ENCODE measurements at regions not wholly inside any gene's neighbourhood (a gene's known extent, or its start where the extent isn't known, plus 50 kb on each side); places are given as distances from the start of the nearest gene placed in this dataset.

DNA sequence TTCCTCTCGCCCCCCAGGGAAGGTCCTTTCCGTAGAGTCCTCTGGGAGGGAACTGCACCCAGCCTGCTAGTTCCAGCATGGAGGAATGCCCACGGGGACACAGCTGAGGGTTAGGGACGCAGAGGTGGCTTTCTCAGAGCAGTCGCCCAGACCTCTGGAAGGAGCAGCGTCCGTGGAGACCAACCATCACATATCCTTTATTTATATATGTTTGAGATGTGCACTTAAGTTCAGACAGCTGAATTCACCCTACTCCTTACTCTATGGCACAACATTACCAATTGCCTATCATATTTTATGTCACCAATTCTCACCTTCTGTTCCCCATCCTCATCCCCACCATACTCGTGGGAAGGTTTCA is 305.6 kb upstream of the DIO3 start:
- H3K9me2 ChIP-seq (ENCODE audit: insufficient read depth, low read length) = no peaks in the 10 kb centered on the region
- H2AFZ ChIP-seq (ENCODE audit: low read depth, low read length) = no peak overlapping the region
- H3K9me3 ChIP-seq (ENCODE audit: low read length) = no peaks in the 10 kb centered on the region
- no peaks in the 10 kb centered on the region for H3K36me3 ChIP-seq (ENCODE audit: insufficient read depth, low read length)
- H3K9ac ChIP-seq (ENCODE audit: low read length) = no peak overlapping the region
- H3K27me3 ChIP-seq (ENCODE audit: insufficient read depth, low read depth, low read length) = no peaks in the 10 kb centered on the region
- H3K4me3 ChIP-seq (ENCODE audit: low read length) = no peak overlapping the region
- no peaks in the 10 kb centered on the region for H3F3A ChIP-seq (ENCODE audit: insufficient read depth, low read length, poor library complexity, severe bottlenecking)
- H4K20me1 ChIP-seq (ENCODE audit: insufficient read depth) = no peaks in the 10 kb centered on the region
- no peak for TF ChIP-seq TAF1 (IDR thresholded peaks at IDR 0.05; ENCODE audit: low read depth)
- no peak for TF ChIP-seq RAD21 (conservative IDR thresholded peaks at IDR 0.05)
- TF ChIP-seq SMC3 (conservative IDR thresholded peaks at IDR 0.05; ENCODE audit: poor library complexity) = no peak
- no peak for TF ChIP-seq EZH2 (IDR thresholded peaks at IDR 0.05; ENCODE audit: borderline replicate concordance, insufficient read depth, low read length, poor library complexity, severe bottlenecking)
- TF ChIP-seq, protein P1, sequence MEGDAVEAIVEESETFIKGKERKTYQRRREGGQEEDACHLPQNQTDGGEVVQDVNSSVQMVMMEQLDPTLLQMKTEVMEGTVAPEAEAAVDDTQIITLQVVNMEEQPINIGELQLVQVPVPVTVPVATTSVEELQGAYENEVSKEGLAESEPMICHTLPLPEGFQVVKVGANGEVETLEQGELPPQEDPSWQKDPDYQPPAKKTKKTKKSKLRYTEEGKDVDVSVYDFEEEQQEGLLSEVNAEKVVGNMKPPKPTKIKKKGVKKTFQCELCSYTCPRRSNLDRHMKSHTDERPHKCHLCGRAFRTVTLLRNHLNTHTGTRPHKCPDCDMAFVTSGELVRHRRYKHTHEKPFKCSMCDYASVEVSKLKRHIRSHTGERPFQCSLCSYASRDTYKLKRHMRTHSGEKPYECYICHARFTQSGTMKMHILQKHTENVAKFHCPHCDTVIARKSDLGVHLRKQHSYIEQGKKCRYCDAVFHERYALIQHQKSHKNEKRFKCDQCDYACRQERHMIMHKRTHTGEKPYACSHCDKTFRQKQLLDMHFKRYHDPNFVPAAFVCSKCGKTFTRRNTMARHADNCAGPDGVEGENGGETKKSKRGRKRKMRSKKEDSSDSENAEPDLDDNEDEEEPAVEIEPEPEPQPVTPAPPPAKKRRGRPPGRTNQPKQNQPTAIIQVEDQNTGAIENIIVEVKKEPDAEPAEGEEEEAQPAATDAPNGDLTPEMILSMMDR (IDR thresholded peaks at IDR 0.05; ENCODE audit: poor library complexity, severe bottlenecking) = no peak
- TF ChIP-seq MXI1 (conservative IDR thresholded peaks at IDR 0.05; ENCODE audit: poor library complexity, severe bottlenecking) = no peak
- no peak for TF ChIP-seq EP300 (conservative IDR thresholded peaks at IDR 0.05; ENCODE audit: poor library complexity, severe bottlenecking)
- no peak for TF ChIP-seq POLR2AphosphoS5 (IDR thresholded peaks at IDR 0.05)
- TF ChIP-seq, protein P2, sequence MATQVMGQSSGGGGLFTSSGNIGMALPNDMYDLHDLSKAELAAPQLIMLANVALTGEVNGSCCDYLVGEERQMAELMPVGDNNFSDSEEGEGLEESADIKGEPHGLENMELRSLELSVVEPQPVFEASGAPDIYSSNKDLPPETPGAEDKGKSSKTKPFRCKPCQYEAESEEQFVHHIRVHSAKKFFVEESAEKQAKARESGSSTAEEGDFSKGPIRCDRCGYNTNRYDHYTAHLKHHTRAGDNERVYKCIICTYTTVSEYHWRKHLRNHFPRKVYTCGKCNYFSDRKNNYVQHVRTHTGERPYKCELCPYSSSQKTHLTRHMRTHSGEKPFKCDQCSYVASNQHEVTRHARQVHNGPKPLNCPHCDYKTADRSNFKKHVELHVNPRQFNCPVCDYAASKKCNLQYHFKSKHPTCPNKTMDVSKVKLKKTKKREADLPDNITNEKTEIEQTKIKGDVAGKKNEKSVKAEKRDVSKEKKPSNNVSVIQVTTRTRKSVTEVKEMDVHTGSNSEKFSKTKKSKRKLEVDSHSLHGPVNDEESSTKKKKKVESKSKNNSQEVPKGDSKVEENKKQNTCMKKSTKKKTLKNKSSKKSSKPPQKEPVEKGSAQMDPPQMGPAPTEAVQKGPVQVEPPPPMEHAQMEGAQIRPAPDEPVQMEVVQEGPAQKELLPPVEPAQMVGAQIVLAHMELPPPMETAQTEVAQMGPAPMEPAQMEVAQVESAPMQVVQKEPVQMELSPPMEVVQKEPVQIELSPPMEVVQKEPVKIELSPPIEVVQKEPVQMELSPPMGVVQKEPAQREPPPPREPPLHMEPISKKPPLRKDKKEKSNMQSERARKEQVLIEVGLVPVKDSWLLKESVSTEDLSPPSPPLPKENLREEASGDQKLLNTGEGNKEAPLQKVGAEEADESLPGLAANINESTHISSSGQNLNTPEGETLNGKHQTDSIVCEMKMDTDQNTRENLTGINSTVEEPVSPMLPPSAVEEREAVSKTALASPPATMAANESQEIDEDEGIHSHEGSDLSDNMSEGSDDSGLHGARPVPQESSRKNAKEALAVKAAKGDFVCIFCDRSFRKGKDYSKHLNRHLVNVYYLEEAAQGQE (IDR thresholded peaks at IDR 0.05; ENCODE audit: borderline replicate concordance) = no peak
- no peaks in the 10 kb centered on the region for H3K79me2 ChIP-seq (replicated peaks; ENCODE audit: insufficient read depth, low read length)
- no peak overlapping the region for H3K27ac ChIP-seq (ENCODE audit: low read length)
- no peak overlapping the region for H3K4me2 ChIP-seq (ENCODE audit: low read length)

DNA sequence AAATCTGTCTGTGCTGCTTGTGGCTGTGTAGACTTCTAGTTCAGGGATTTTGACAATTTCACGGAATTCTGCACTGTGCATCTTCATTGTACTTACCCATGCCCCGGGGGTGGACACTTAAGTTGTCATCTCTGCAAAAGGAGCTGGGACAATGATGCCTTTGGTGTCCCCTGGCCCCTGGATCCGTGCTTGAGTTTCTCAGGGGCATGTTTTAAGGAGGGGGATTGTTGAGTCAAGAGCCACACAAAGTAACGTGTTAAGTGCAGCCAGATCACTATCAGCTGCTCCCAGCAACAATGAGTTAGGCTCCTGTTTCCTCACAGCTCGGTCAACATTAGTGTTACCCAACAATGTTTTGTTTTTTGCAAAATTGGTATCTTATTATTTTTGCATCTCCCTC is 305.0 kb upstream of the DIO3 start:
- Histone ChIP-seq H3K4me2 (ENCODE audit: low read length) (no peak overlapping the region), H3K36me3 (ENCODE audit: insufficient read depth, low read length) (no peaks in the 10 kb centered on the region), H3K27me3 (ENCODE audit: insufficient read depth, low read depth, low read length) (no peaks in the 10 kb centered on the region), H3K9ac (ENCODE audit: low read length) (no peak overlapping the region), H3F3A (ENCODE audit: insufficient read depth, low read length, poor library complexity, severe bottlenecking) (no peaks in the 10 kb centered on the region), H3K9me3 (ENCODE audit: low read length) (no peaks in the 10 kb centered on the region), H2AFZ (ENCODE audit: low read depth, low read length) (no peak overlapping the region), H3K4me3 (ENCODE audit: low read length) (no peak overlapping the region), H3K9me2 (ENCODE audit: insufficient read depth, low read length) (no peaks in the 10 kb centered on the region), H3K27ac (ENCODE audit: low read length) (no peak overlapping the region), H3K79me2 (replicated peaks; ENCODE audit: insufficient read depth, low read length) (no peaks in the 10 kb centered on the region), H4K20me1 (ENCODE audit: insufficient read depth) (no peaks in the 10 kb centered on the region)
- TF ChIP-seq, protein P1 (IDR thresholded peaks at IDR 0.05; ENCODE audit: poor library complexity, severe bottlenecking) = no peak
- no peak for TF ChIP-seq POLR2AphosphoS5 (IDR thresholded peaks at IDR 0.05)
- no peak for TF ChIP-seq MXI1 (conservative IDR thresholded peaks at IDR 0.05; ENCODE audit: poor library complexity, severe bottlenecking)
- no peak for TF ChIP-seq SMC3 (conservative IDR thresholded peaks at IDR 0.05; ENCODE audit: poor library complexity)

All from neural cell (in vitro differentiated cells).